K562 (cell line): ENCODE measurements at regions not wholly inside any gene's neighbourhood (a gene's known extent, or its start where the extent isn't known, plus 50 kb on each side); places are given as distances from the start of the nearest gene placed in this dataset.

Experiments
- ATAC-seq: fragments of 200-7000 bp; cut with Tn5 transposase; 3 replicates; pipeline ENCODE4 v1.9.1; 2020; ENCODE audit warnings: moderate library complexity
- BruUV-seq: library from RNA; stranded (reverse); fragments of 400-500 nt; replicated peaks from 2 replicates; lab custom pipeline; 2021; lab: Mats Ljungman, UMichigan
- CTCF ChIA-PET: fragments of 300-600 bp; formaldehyde crosslinking; extraction: SDS; loops from one replicate; lab custom pipeline; 2021; ENCODE audit warnings: low intra/inter-chr PET ratio; lab: Yijun Ruan, JAX
- POLR2A ChIA-PET: fragments of 300-600, 350-650 bp; sonication (Branson Sonifier 250); formaldehyde crosslinking; extraction: SDS; loops from one replicate; lab custom pipeline; 2021; ENCODE audit warnings: antibody characterized with exemption, inconsistent platforms; lab: Yijun Ruan, JAX
- DNase-seq, 4 experiments: peaks; one replicate each; pipeline versions ENCODE4 v3.0.0 to v3.0.0-alpha.2; 2011 to 2018; ENCODE audit warnings: low spot score in 3 of 4, mixed read lengths in 3 of 4; ENCODE audit errors: extremely low read depth in 1 of 4
- FAIRE-seq: peaks from 2 replicates; lab custom pipeline; 2011; peaks lifted over from hg19 to GRCh38; lab: Jason Lieb, UNC
- H2AFZ ChIP-seq: 2 replicates; pipeline ENCODE4 v1.6.0; 2011; ENCODE audit warnings: low read depth, low read length, control low read depth, inconsistent platforms
- H3K27ac ChIP-seq: fragments of 200-600 bp; 3 replicates; pipeline ENCODE4 v1.8.0; 2011; ENCODE audit warnings: low read depth, mild to moderate bottlenecking, control low read depth, inconsistent platforms, low read length, moderate library complexity, mixed read lengths; ENCODE audit errors: extremely low read depth
- H3K27me3 ChIP-seq, 2 experiments: fragments of 300-600 bp in 1 of 2; 2 replicates in 1 of 2; 3 replicates in 1 of 2; pipeline versions ENCODE4 v1.6.0 to v1.8.0; 2011; ENCODE audit warnings: inconsistent platforms in 2 of 2, low read length in 2 of 2, mild to moderate bottlenecking in 1 of 2, mixed read lengths in 1 of 2, moderate library complexity in 1 of 2; ENCODE audit not compliant: control insufficient read depth in 2 of 2, insufficient read depth in 2 of 2
- H3K36me3 ChIP-seq: fragments of 300-600 bp; 3 replicates; pipeline ENCODE4 v1.8.0; 2011; ENCODE audit warnings: mild to moderate bottlenecking, low read length, inconsistent platforms; ENCODE audit not compliant: control insufficient read depth, insufficient read depth
- H3K4me1 ChIP-seq, 2 experiments: fragments of 200-600 bp in 1 of 2; replicated peaks in 1 of 2; 2 replicates in 1 of 2; 3 replicates in 1 of 2; pipeline versions ENCODE4 v1.5.1 to v1.8.0; 2011; ENCODE audit warnings: inconsistent platforms in 2 of 2, low read length in 2 of 2, mild to moderate bottlenecking in 1 of 2, mixed read lengths in 1 of 2, moderate library complexity in 1 of 2; ENCODE audit not compliant: control insufficient read depth in 2 of 2, insufficient read depth in 2 of 2
- H3K4me2 ChIP-seq: 2 replicates; pipeline ENCODE4 v1.6.1; 2011; ENCODE audit warnings: low read length, control low read depth, inconsistent platforms, mixed read lengths; ENCODE audit not compliant: insufficient read depth
- H3K4me3 ChIP-seq: fragments of 200-600 bp; sonication (generic), shearing (Covaris generic); 2 replicates; pipeline ENCODE4 v1.5.1; 2016; ENCODE audit warnings: control low read depth, inconsistent platforms
- H3K79me2 ChIP-seq: fragments of 200-600 bp; 3 replicates; pipeline ENCODE4 v1.8.0; 2011; ENCODE audit warnings: low read length, inconsistent platforms; ENCODE audit not compliant: control insufficient read depth, insufficient read depth
- H3K9ac ChIP-seq, 2 experiments: 2 replicates each; pipeline versions ENCODE4 v1.6.0 to v1.6.1; 2011; ENCODE audit warnings: low read depth in 2 of 2, low read length in 2 of 2, control low read depth in 1 of 2, inconsistent platforms in 1 of 2, mild to moderate bottlenecking in 1 of 2, mixed read lengths in 1 of 2; ENCODE audit not compliant: insufficient read depth in 1 of 2
- H3K9me1 ChIP-seq: one replicate; pipeline ENCODE4 v1.6.0; 2011; ENCODE audit warnings: inconsistent platforms, mild to moderate bottlenecking, low read length, moderate library complexity; ENCODE audit not compliant: control insufficient read depth, insufficient read depth
- H3K9me3 ChIP-seq: replicated peaks from 2 replicates; pipeline ENCODE4 v1.5.1; 2011; ENCODE audit warnings: low read depth, low read length, inconsistent platforms; ENCODE audit not compliant: control insufficient read depth, insufficient read depth
- H4K20me1 ChIP-seq: replicated peaks from 2 replicates; pipeline ENCODE4 v1.6.1; 2011; ENCODE audit warnings: low read length, inconsistent platforms, mixed read lengths; ENCODE audit not compliant: control insufficient read depth, insufficient read depth
- HNRNPK ChIP-seq: fragments of 200-400 bp; formaldehyde crosslinking; IDR thresholded peaks from one replicate; pipeline ENCODE4 v1.6.1; 2018; ENCODE audit warnings: mild to moderate bottlenecking, low read depth, low read length; ENCODE audit not compliant: poor library complexity, severe bottlenecking
- NCOR1 ChIP-seq: fragments of 450-650 bp; IDR thresholded peaks from 2 replicates; pipeline ENCODE4 v1.6.1; 2016; ENCODE audit warnings: mild to moderate bottlenecking, moderate library complexity
- ZNF79 ChIP-seq: fragments of 250-450 bp; sonication (Bioruptor Pico); IDR thresholded peaks from 2 replicates; pipeline ENCODE4 v1.4.0; 2020; ENCODE audit warnings: low read depth, mild to moderate bottlenecking, moderate library complexity
- ZZZ3 ChIP-seq: fragments of 450-650 bp; IDR thresholded peaks from 2 replicates; pipeline ENCODE4 v1.6.1; 2016; ENCODE audit warnings: antibody characterized with exemption, mild to moderate bottlenecking, moderate library complexity
- whole genome bisulfite sequencing: fragments of 100-300 bp; shearing (Covaris generic); methylation state at CpG from one replicate; pipeline ENCODE4 v1.1.6; 2016; ENCODE audit warnings: low coverage, mixed read lengths; ENCODE audit not compliant: insufficient coverage; ENCODE audit errors: missing lambda C conversion rate; 5-methylcytosine and 5-hydroxymethylcytosine counted together
- in situ Hi-C: fragments of 300-500 bp; cut with MboI; formaldehyde crosslinking; loops from 4 replicates; pipeline ENCODE4 v1.15.0; 2018; ENCODE audit warnings: inconsistent platforms, mixed read lengths
- intact Hi-C: fragments of 100-400 bp; cut with micrococcal nuclease; formaldehyde crosslinking; loops from 2 replicates; pipeline ENCODE4 v1.14.2; 2022
- TF ChIP-seq, protein P1 (sequence below), 2 experiments: fragments of 450-650 bp in 1 of 2; sonication (generic) in 1 of 2; formaldehyde crosslinking in 1 of 2; IDR thresholded peaks in 1 of 2; conservative IDR thresholded peaks in 1 of 2; 2 replicates each; pipeline versions ENCODE4 v1.6.1 to v1.8.1; 2016 to 2023; ENCODE audit warnings: mild to moderate bottlenecking in 2 of 2, moderate library complexity in 2 of 2, inconsistent platforms in 1 of 2, missing genetic modification reagents in 1 of 2
- TF ChIP-seq, protein P2 (sequence below): fragments of 450-650 bp; formaldehyde crosslinking; IDR thresholded peaks from 2 replicates; pipeline ENCODE4 v1.4.0; 2022; ENCODE audit warnings: mild to moderate bottlenecking, moderate library complexity

- 1% methylated on average over 3 of the region's 3 CpGs for WGBS
- Histone ChIP-seq H3K9ac (no peak overlapping the region), H3K4me2 (no peak overlapping the region), H3K4me1 (no peaks in the 10 kb centered on the region), H3K36me3 (no peaks in the 10 kb centered on the region), H2AFZ (no peak overlapping the region), H3K27me3 (no peaks in the 10 kb centered on the region; a peak in 1 of 5 replicates), H3K9me3 (no peaks in the 10 kb centered on the region), H3K27ac (no peak overlapping the region), H4K20me1 (no peaks in the 10 kb centered on the region), H3K9me1 (no peaks in the 10 kb centered on the region)
- CTCF ChIA-PET = no interaction called here
- in situ Hi-C loops (no loop called here), intact Hi-C loops (no loop called here)
- no peak for DNase-seq
- no TSS peak for BruUV-seq
- POLR2A ChIA-PET = interaction anchor here (0.6 to 0.7 kb wide), 2 partner anchors 12 to 846 kb away, joined by 3 to 4 read pairs; no protein-coding TSS in a partner anchor
- TF ChIP-seq HNRNPK = no peak
- no peak for TF ChIP-seq ZNF79
- TF ChIP-seq NCOR1 = no peak
- no peak for TF ChIP-seq ZZZ3
- TF ChIP-seq, all 486 proteins: peak for 0
- ATAC-seq (no peak), FAIRE-seq (no peak)
- no peaks in the 10 kb centered on the region for H3K79me2 ChIP-seq
- no peak overlapping the region for H3K4me3 ChIP-seq
Observed at GRCh38 chr15:95479308-95479707, 851.2 kb upstream of the NR2F2 start.

DNA sequence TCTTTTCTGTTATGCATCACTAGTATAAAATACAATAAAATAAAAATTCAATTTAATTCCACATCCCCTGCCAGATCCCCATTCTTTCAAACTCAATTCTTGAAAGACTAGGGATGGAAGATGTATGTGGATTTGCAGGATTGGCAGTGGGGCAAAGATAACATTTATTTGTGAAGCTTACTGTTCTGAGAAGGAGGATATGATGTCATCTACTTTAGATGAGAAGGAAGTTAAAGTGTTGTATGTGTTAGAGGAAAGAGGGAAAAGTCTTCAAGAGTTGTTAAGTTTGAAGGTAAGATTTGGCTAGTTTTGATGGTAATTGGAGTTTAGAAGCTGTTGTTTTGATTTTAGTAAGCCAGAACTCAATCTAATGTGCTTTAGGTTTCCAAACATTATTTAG is 845.1 kb upstream of the NR2F2 start:
- no peak for ATAC-seq
- H3K9me3 ChIP-seq = no peaks in the 10 kb centered on the region
- H3K9me1 ChIP-seq = no peaks in the 10 kb centered on the region
- no peak overlapping the region for H3K4me2 ChIP-seq
- CTCF ChIA-PET = no interaction called here
- no peak for FAIRE-seq
- BruUV-seq = no TSS peak
- POLR2A ChIA-PET = no interaction called here
- TF ChIP-seq, protein P1, sequence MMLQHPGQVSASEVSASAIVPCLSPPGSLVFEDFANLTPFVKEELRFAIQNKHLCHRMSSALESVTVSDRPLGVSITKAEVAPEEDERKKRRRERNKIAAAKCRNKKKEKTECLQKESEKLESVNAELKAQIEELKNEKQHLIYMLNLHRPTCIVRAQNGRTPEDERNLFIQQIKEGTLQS (IDR thresholded peaks at IDR 0.05) = peak; percentile 31; the same call in 1 of the 2 replicates
- TF ChIP-seq, protein P1 (CRISPR knock-in tag; conservative IDR thresholded peaks at IDR 0.05) = no peak
- TF ChIP-seq, protein P2, sequence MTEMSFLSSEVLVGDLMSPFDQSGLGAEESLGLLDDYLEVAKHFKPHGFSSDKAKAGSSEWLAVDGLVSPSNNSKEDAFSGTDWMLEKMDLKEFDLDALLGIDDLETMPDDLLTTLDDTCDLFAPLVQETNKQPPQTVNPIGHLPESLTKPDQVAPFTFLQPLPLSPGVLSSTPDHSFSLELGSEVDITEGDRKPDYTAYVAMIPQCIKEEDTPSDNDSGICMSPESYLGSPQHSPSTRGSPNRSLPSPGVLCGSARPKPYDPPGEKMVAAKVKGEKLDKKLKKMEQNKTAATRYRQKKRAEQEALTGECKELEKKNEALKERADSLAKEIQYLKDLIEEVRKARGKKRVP (CRISPR knock-in tag) = no peak
- H3K27ac ChIP-seq = no peak overlapping the region
- no peaks in the 10 kb centered on the region for H3K36me3 ChIP-seq
- H3K4me3 ChIP-seq = no peak overlapping the region
- no peaks in the 10 kb centered on the region for H3K79me2 ChIP-seq
- no peak overlapping the region for H2AFZ ChIP-seq
- no peaks in the 10 kb centered on the region for H4K20me1 ChIP-seq
- no peak overlapping the region for H3K9ac ChIP-seq
- in situ Hi-C loops = no loop called here
- intact Hi-C loops = no loop called here
- H3K27me3 ChIP-seq = peaks cover 0 to 2% of the 10 kb centered on the region in 2 experiments; a peak in 1 of 5 replicates
- no peaks in the 10 kb centered on the region for H3K4me1 ChIP-seq
- DNase-seq = no peak
